Neural progenitor cell (in vitro differentiated cells): ENCODE measurements at regions not wholly inside any gene's neighbourhood (a gene's known extent, or its start where the extent isn't known, plus 50 kb on each side); places are given as distances from the start of the nearest gene placed in this dataset.

Experiments used
- DNase-seq: peaks from one replicate; pipeline ENCODE4 v3.0.0-alpha.2; 2016; ENCODE audit warnings: low spot score
- H2AFZ ChIP-seq: fragments of 200-600 bp; sonication (generic); replicated peaks from 2 replicates; pipeline ENCODE4 v1.6.1; 2016; ENCODE audit warnings: antibody characterized with exemption
- H3F3A ChIP-seq: fragments of 200-600 bp; sonication (generic); 2 replicates; pipeline ENCODE4 v1.6.1; 2016; ENCODE audit warnings: antibody characterized with exemption, low read depth
- H3K27ac ChIP-seq: fragments of 200-600 bp; sonication (generic); 2 replicates; pipeline ENCODE4 v1.5.1; 2016; ENCODE audit warnings: mild to moderate bottlenecking
- H3K27me3 ChIP-seq: fragments of 200-600 bp; sonication (generic); 2 replicates; pipeline ENCODE4 v1.6.1; 2016; ENCODE audit warnings: mild to moderate bottlenecking, moderate library complexity
- H3K36me3 ChIP-seq: fragments of 200-600 bp; sonication (generic); 2 replicates; pipeline ENCODE4 v1.5.1; 2016
- H3K4me1 ChIP-seq: fragments of 200-600 bp; sonication (generic); 2 replicates; pipeline ENCODE4 v1.6.1; 2016; ENCODE audit warnings: mixed run types
- H3K4me2 ChIP-seq: fragments of 200-600 bp; sonication (generic); 2 replicates; pipeline ENCODE4 v1.6.1; 2016
- H3K4me3 ChIP-seq: fragments of 200-600 bp; sonication (generic); 2 replicates; pipeline ENCODE4 v1.5.1; 2016
- H3K79me2 ChIP-seq: fragments of 200-600 bp; sonication (generic); 2 replicates; pipeline ENCODE4 v1.6.1; 2016; ENCODE audit warnings: low read depth
- H3K9ac ChIP-seq: fragments of 200-600 bp; sonication (generic); 2 replicates; pipeline ENCODE4 v1.6.1; 2016
- H3K9me3 ChIP-seq: fragments of 200-600 bp; sonication (generic); 2 replicates; pipeline ENCODE4 v1.5.1; 2016; ENCODE audit warnings: low read depth
- H4K20me1 ChIP-seq: fragments of 200-600 bp; sonication (generic); 2 replicates; pipeline ENCODE4 v1.6.1; 2016; ENCODE audit warnings: low read depth
- H3K27ac Mint-ChIP-seq: 3 replicates; pipeline ENCODE4 v1.8.0; 2021; ENCODE audit warnings: mixed read lengths
- H3K27me3 Mint-ChIP-seq: 2 replicates; pipeline ENCODE4 v1.8.0; 2022; ENCODE audit warnings: low read depth, mild to moderate bottlenecking, inconsistent platforms, moderate library complexity, mixed read lengths; ENCODE audit not compliant: insufficient read depth
- H3K36me3 Mint-ChIP-seq: 3 replicates; pipeline ENCODE4 v1.8.0; 2021; ENCODE audit warnings: mixed read lengths
- H3K4me1 Mint-ChIP-seq: 3 replicates; pipeline ENCODE4 v1.8.0; 2021; ENCODE audit warnings: mixed read lengths
- H3K4me3 Mint-ChIP-seq: 3 replicates; pipeline ENCODE4 v1.8.0; 2021; ENCODE audit warnings: mild to moderate bottlenecking, moderate library complexity, mixed read lengths
- H3K9me3 Mint-ChIP-seq: 3 replicates; pipeline ENCODE4 v1.8.0; 2020; ENCODE audit warnings: mixed read lengths
- EZH2 ChIP-seq: fragments of 200-600 bp; sonication (generic); IDR thresholded peaks from 2 replicates; pipeline ENCODE4 v1.6.1; 2017; ENCODE audit warnings: antibody characterized with exemption, mild to moderate bottlenecking, moderate library complexity
- EZH2phosphoT487 ChIP-seq: fragments of 200-600 bp; sonication (generic); IDR thresholded peaks from 2 replicates; pipeline ENCODE4 v1.6.1; 2017; ENCODE audit warnings: antibody characterized with exemption
- TF ChIP-seq, protein P1 (sequence below): fragments of 200-600 bp; sonication (generic); IDR thresholded peaks from 2 replicates; pipeline ENCODE4 v1.5.1; 2017; ENCODE audit warnings: antibody characterized with exemption, mild to moderate bottlenecking

GRCh38 chr17:68775318-68775717 is 174.2 kb upstream of the FAM20A start:
- TF ChIP-seq EZH2 (no peak), EZH2phosphoT487 (no peak)
- TF ChIP-seq, protein P1, sequence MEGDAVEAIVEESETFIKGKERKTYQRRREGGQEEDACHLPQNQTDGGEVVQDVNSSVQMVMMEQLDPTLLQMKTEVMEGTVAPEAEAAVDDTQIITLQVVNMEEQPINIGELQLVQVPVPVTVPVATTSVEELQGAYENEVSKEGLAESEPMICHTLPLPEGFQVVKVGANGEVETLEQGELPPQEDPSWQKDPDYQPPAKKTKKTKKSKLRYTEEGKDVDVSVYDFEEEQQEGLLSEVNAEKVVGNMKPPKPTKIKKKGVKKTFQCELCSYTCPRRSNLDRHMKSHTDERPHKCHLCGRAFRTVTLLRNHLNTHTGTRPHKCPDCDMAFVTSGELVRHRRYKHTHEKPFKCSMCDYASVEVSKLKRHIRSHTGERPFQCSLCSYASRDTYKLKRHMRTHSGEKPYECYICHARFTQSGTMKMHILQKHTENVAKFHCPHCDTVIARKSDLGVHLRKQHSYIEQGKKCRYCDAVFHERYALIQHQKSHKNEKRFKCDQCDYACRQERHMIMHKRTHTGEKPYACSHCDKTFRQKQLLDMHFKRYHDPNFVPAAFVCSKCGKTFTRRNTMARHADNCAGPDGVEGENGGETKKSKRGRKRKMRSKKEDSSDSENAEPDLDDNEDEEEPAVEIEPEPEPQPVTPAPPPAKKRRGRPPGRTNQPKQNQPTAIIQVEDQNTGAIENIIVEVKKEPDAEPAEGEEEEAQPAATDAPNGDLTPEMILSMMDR = no peak
- no peaks in the 10 kb centered on the region for H3K27me3 Mint-ChIP-seq
- DNase-seq = no peak
- Histone ChIP-seq H3K9ac (no peak overlapping the region), H3K27ac (no peak overlapping the region), H3F3A (no peaks in the 10 kb centered on the region), H3K79me2 (no peaks in the 10 kb centered on the region), H3K36me3 (no peaks in the 10 kb centered on the region), H4K20me1 (no peaks in the 10 kb centered on the region), H3K4me2 (no peak overlapping the region), H3K9me3 (no peaks in the 10 kb centered on the region), H3K27me3 (no peaks in the 10 kb centered on the region), H3K4me3 (no peak overlapping the region), H2AFZ (no peak overlapping the region), H3K4me1 (no peaks in the 10 kb centered on the region)
- H3K4me1 Mint-ChIP-seq = peaks cover 23% of the 10 kb centered on the region
- peaks cover 1% of the 10 kb centered on the region for H3K9me3 Mint-ChIP-seq
- no peaks in the 10 kb centered on the region for H3K36me3 Mint-ChIP-seq
- H3K27ac Mint-ChIP-seq = no peak overlapping the region
- H3K4me3 Mint-ChIP-seq = no peak overlapping the region

DNA sequence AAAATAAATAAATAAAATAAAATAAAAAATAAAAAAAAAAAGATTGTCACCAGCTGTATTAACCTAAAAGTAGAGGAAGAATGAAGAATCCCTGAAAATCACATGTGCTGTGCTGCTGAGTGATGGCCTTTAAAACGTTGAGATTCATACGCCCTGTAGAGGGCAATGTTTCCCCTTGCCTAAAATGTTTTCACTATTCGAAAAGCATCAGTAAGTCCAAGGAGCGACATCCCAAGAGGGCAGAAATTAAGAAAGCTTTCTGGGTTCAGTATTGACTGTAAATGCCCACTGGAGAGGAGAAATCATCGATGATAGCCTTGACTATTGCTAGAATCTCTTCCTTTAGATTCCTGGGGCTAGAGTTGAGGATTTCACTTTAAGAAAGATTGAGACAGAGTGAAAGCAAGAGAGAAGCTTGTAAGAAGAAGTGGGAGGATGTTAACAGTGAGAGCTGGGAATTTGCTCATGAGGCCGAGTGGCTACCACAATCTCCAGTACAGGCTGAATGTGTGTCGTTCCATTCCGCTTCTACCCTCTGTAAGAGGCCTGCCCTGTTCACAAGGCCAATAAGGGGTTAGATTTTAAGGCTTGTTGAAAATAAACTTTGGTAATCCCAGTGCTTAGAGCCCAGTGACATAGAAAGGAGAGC is 170.8 kb upstream of the FAM20A start:
- Mint-ChIP-seq H3K4me3 (no peak overlapping the region), H3K27me3 (no peaks in the 10 kb centered on the region), H3K4me1 (peaks cover 9% of the 10 kb centered on the region), H3K9me3 (peaks cover 3% of the 10 kb centered on the region), H3K27ac (no peak overlapping the region), H3K36me3 (no peaks in the 10 kb centered on the region)
- H2AFZ ChIP-seq = peak overlapping the region; percentile 71
- no peaks in the 10 kb centered on the region for H3K27me3 ChIP-seq
- no peaks in the 10 kb centered on the region for H3K9me3 ChIP-seq
- no peaks in the 10 kb centered on the region for H3F3A ChIP-seq
- H3K4me1 ChIP-seq = no peaks in the 10 kb centered on the region
- no peaks in the 10 kb centered on the region for H3K36me3 ChIP-seq
- TF ChIP-seq, protein P1 = peak; percentile 62
- no peak for TF ChIP-seq EZH2phosphoT487
- no peaks in the 10 kb centered on the region for H3K79me2 ChIP-seq
- H3K4me3 ChIP-seq = no peak overlapping the region
- no peak overlapping the region for H3K9ac ChIP-seq
- peak; percentile 61 for DNase-seq
- H4K20me1 ChIP-seq = no peaks in the 10 kb centered on the region
- no peak overlapping the region for H3K4me2 ChIP-seq
- H3K27ac ChIP-seq = no peak overlapping the region

- no peak for DNase-seq
These were observed 167.6 kb upstream of the FAM20A start for GRCh38 chr17:68768804-68769203.

More at GRCh38 chr17:68768804-68769203, 167.6 kb upstream of the FAM20A start:
- no peak overlapping the region for H3K9ac ChIP-seq
- no peaks in the 10 kb centered on the region for H3K36me3 Mint-ChIP-seq
- no peaks in the 10 kb centered on the region for H4K20me1 ChIP-seq
- H2AFZ ChIP-seq = no peak overlapping the region
- no peaks in the 10 kb centered on the region for H3K36me3 ChIP-seq
- no peak overlapping the region for H3K27ac Mint-ChIP-seq
- H3K79me2 ChIP-seq = no peaks in the 10 kb centered on the region
- no peak overlapping the region for H3K4me3 Mint-ChIP-seq
- H3K27me3 ChIP-seq = no peaks in the 10 kb centered on the region
- H3K9me3 Mint-ChIP-seq = peaks cover 5% of the 10 kb centered on the region
- H3F3A ChIP-seq = no peaks in the 10 kb centered on the region
- H3K27me3 Mint-ChIP-seq = no peaks in the 10 kb centered on the region
- H3K9me3 ChIP-seq = no peaks in the 10 kb centered on the region
- no peak overlapping the region for H3K4me3 ChIP-seq
- H3K27ac ChIP-seq = no peak overlapping the region
- TF ChIP-seq, protein P1 = no peak
- TF ChIP-seq EZH2phosphoT487 = no peak
- TF ChIP-seq EZH2 = no peak
- H3K4me2 ChIP-seq = no peak overlapping the region
- no peaks in the 10 kb centered on the region for H3K4me1 Mint-ChIP-seq
- H3K4me1 ChIP-seq = no peaks in the 10 kb centered on the region
